Right lung (tissue), 2 donors: ENCODE measurements at regions not wholly inside any gene's neighbourhood (a gene's known extent, or its start where the extent isn't known, plus 50 kb on each side); places are given as distances from the start of the nearest gene placed in this dataset.

ENCODE experiments used
- DNase-seq, 2 donors: peaks; one replicate each; pipeline ENCODE4 v3.0.0-alpha.2; 2013

DNA sequence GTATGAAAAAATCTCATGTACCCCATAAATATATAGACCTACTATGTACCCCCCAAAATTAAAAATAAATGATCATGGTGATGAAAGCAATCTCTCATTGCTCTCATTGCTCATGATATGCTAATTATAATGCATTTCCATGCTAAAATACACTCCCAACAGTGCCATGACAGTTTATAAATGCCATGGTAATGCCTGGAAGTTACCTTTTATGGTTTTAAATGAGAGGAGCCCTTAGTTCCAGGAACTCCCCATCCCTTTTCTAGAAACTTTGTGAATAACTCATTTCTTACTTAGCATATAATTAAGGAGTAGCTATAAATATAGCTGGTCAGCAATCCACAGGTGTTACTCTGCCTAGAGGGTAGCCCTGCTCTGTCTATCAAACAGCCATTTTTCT, 166.1 kb upstream of the RGS18 start:
- no peak for DNase-seq

- DNase-seq: peak in 1 of 2 donors; percentile 1
These were observed 164.7 kb upstream of the RGS18 start for GRCh38 chr1:191993549-191993948.

DNA sequence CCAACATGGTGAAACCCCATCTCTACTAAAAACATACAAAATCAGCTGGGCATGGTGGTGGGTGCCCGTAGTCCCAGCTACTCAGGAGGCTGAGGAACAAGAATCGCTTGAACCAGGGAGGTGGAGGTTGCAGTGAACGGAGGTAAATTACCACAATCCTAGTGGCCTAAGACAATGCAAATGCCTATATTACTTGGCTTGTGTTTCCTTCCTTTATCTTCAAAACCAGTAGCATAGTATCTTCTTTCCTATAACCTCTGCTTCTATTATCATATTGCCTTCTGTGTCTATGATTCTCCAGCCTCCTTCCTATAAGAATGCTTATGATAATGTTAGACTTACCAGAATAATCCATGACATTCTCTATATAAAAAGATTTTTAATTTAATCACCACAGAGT, 156.2 kb upstream of the RGS18 start:
- no peak for DNase-seq

- no peak for DNase-seq
These were observed 154.8 kb upstream of the RGS18 start for GRCh38 chr1:192003295-192004077.

GRCh38 chr1:192005976-192006375, 152.3 kb upstream of the RGS18 start:
- DNase-seq: no peak

DNA sequence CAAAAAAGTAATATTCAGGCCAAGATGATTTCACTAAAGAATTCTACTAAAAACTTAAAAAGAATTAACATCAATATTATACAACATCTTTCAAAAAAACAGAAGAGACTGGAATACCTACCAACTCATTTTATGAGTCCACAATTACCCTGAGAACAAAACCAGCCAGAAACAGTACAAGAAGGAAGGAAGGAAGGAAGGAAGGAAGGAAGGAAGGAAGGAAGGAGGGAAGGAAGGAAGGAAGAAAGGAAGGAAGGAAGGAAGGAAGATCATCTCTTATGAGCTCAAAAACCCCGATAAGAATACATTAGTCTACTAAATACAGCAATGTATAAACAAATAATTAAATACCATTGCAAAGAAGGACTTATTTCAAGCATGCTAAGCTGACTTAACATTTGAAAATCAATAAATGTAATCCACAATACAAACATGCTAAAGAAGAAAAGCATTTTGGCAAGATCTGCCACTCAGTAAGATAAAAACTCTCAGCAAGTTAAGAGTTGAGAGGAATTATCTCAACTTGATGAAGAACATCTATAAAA, 149.9 kb upstream of the RGS18 start:
- DNase-seq: no peak

GRCh38 chr1:192010406-192010805, 147.9 kb upstream of the RGS18 start:
- no peak for DNase-seq

GRCh38 chr1:192011525-192011924, 146.7 kb upstream of the RGS18 start:
- no peak for DNase-seq

GRCh38 chr1:192022827-192023226, 135.4 kb upstream of the RGS18 start:
- DNase-seq: no peak

DNA sequence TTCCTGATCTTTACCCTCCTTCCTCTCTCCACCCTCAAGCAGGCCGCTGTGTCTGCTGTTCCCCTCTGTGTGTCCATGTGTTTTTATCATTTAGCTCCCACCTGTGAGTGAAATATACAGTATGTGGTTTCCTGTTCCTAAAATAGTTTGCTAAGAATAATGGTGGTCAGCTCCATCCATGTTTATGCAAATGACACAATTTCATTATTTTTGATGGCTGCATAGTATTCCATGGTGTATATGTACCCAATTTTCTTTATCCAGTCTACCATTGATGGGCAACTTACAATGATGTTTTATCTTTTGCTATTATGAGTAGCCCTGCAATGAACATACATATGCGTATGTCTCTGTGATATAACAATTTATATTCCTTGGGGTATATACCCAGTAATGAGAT, 133.4 kb upstream of the RGS18 start:
- DNase-seq: no peak

GRCh38 chr1:192038567-192038966, 119.7 kb upstream of the RGS18 start:
- no peak for DNase-seq

GRCh38 chr1:192045131-192045530, 113.1 kb upstream of the RGS18 start:
- no peak for DNase-seq

GRCh38 chr1:192053531-192053971, 104.7 kb upstream of the RGS18 start:
- DNase-seq: peak; percentile 36 to 45

DNA sequence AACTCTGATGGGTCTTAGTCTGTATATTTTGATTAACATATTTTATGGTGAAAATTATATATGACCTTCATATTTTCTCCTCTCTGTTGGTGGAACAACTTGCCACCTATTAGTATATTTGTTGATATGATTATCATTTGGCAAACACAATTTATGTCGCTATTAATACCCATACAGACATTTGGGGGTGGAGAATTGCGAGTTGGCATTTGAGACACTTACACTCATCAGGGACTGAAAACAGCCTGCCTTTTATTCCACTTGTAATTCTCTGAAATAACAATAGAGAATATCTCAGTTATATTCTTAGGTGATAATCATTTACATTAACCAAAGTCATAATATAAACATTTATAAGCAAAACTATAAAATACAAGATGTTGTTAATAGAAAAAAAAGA, 100.5 kb upstream of the RGS18 start:
- no peak for DNase-seq

- no peak for DNase-seq
These were observed 98.9 kb upstream of the RGS18 start for GRCh38 chr1:192059407-192059806.

GRCh38 chr1:192061556-192061955, 96.7 kb upstream of the RGS18 start:
- DNase-seq: no peak

DNA sequence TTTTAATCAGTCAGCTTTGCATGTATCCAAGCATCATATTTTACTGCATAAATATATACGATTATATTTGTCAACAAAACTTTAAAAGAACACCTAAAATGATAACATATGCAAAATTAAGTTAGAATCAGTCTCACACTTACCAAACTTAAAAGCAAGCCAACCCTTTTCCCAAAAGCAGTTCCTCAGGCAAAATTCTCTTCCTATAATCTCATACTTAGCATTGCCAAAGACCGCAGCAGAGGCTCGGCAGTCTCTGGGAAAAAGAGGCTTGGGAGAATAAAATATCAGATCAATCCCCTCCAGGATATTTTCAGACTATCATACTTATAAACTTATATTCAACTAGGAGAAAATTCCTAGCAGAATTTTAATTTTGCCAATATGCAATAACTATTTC, 93.2 kb upstream of the RGS18 start:
- DNase-seq: no peak

DNA sequence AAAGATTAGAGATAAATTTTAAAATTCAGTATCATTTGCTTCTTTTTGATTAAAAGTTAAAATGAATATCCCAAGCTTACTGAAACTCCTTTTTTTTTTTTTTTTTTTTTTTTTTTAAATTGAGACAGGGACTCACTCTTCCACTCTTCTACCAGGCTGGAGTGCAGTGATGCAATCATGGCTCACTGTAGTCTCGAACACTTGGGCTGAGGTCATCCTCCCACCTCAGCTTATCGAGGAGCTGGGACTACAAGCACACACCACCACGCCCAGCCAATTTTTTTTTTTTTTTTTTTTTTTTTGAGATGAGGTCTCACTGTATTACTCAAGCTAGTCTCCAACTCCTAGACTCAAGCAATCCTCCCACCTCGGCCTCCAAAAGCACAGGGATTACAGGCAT, 92.1 kb upstream of the RGS18 start:
- DNase-seq: no peak

GRCh38 chr1:192067360-192067759, 90.9 kb upstream of the RGS18 start:
- DNase-seq: no peak

- DNase-seq: no peak
These were observed 88.0 kb upstream of the RGS18 start for GRCh38 chr1:192070213-192070612.

DNA sequence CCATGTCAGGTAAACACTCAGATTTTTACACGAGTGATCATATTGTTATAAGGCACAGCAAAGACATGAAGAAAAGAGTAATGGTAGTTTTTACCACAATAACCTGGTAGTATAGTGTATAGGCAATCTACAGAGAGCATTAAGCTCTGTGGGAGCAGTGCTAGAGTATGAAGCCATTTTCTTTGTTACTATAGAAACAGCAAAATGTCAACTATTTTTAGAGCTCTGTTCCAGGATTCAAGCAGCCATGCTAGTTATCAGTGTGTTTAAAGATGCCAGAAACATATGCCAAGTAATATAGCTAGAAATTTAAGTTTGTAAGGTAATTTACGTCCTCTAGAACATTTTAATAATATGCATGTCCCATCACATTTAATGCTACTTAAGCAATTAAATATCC, 77.6 kb upstream of the RGS18 start:
- DNase-seq: no peak

DNA sequence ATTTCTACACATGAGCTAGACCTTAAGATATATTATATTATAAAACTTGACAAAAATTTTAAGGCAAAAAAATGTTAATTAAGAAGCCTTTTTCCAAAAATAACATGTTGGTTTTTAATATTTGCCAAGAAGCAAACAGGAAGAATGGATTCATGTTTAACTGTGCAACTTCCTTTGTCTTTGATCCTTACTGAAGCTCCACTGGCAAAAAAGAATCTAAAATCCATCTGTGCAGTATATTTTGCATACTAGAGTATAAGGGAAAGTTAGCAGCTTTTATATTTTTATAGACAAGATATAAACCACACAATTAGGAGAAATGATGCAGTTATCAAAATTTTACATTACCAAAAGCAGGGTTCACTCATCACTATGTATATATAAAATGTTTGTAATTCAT, 76.9 kb upstream of the RGS18 start:
- no peak for DNase-seq

GRCh38 chr1:192086644-192087043, 71.6 kb upstream of the RGS18 start:
- no peak for DNase-seq

DNA sequence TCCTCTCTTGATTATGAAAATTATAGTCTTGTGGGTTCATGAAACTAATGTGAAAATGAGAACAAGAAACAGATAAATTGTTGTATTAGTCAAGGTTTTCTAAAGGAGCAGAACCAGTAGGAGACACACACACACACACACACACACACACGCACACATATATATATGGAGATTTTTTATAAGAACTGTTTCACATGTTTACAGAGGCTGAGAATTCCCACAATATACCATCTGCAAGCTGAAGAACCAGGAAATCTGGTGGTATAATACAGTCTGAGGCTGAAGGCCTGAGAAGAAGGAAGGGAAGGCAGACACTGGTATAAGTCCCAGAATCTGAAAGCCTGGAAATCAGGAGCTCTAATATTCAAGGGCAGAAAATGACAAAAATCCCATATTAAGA, 70.9 kb upstream of the RGS18 start:
- DNase-seq: no peak
